GM12878 (cell line): ENCODE measurements at regions not wholly inside any gene's neighbourhood (a gene's known extent, or its start where the extent isn't known, plus 50 kb on each side); places are given as distances from the start of the nearest gene placed in this dataset.

Source experiments
- ATAC-seq: fragments of 200-7000 bp; cut with Tn5 transposase; 3 replicates; pipeline ENCODE4 v1.9.1; 2020; ENCODE audit warnings: mild to moderate bottlenecking, moderate library complexity
- BruUV-seq: library from RNA; stranded (reverse); fragments of 400-500 nt; replicated peaks from 2 replicates; lab custom pipeline; 2021; lab: Mats Ljungman, UMichigan
- CTCF ChIA-PET: fragments of 300-600 bp; sonication (Branson Sonifier 250); formaldehyde crosslinking; extraction: SDS; loops from one replicate; lab custom pipeline; 2021; ENCODE audit warnings: inconsistent platforms; lab: Yijun Ruan, JAX
- POLR2A ChIA-PET: fragments of 350-600 bp; formaldehyde crosslinking; extraction: SDS; loops from one replicate; lab custom pipeline; 2021; ENCODE audit warnings: inconsistent platforms; lab: Charles Lee
- RAD21 ChIA-PET: fragments of 300-600 bp; sonication (Branson Sonifier 250); formaldehyde crosslinking; loops from one replicate; lab custom pipeline; 2023; ENCODE audit warnings: antibody characterized with exemption; ENCODE audit not compliant: unreplicated experiment; lab: Charles Lee
- SMC1A ChIA-PET: fragments of 300-600 bp; sonication (Branson Sonifier 250); formaldehyde crosslinking; loops from one replicate; lab custom pipeline; 2023; ENCODE audit not compliant: unreplicated experiment, uncharacterized antibody; lab: Charles Lee
- DNase-seq: peaks from one replicate; pipeline ENCODE4 v3.0.0-alpha.2; 2011; ENCODE audit warnings: low read depth, low spot score
- FAIRE-seq: peaks from 3 replicates; lab custom pipeline; 2011; peaks lifted over from hg19 to GRCh38; lab: Jason Lieb, UNC
- H2AFZ ChIP-seq: 2 replicates; pipeline ENCODE4 v1.6.0; 2011; ENCODE audit warnings: low read depth, low read length, control low read depth; ENCODE audit not compliant: control insufficient read depth
- H3K27ac ChIP-seq: 2 replicates; pipeline ENCODE4 v1.5.1; 2011; ENCODE audit warnings: control low read depth; ENCODE audit not compliant: control insufficient read depth, insufficient read depth
- H3K27me3 ChIP-seq, 2 experiments: replicated peaks in 1 of 2; 2 replicates each; pipeline versions ENCODE4 v1.6.0 to v1.6.1; 2011; ENCODE audit warnings: low read length in 1 of 2; ENCODE audit not compliant: control insufficient read depth in 2 of 2, insufficient read depth in 2 of 2
- H3K36me3 ChIP-seq, 2 experiments: 2 replicates each; pipeline ENCODE4 v1.5.1; 2011; ENCODE audit warnings: low read length in 1 of 2; ENCODE audit not compliant: control insufficient read depth in 2 of 2, insufficient read depth in 2 of 2
- H3K4me1 ChIP-seq: 2 replicates; pipeline ENCODE4 v1.6.1; 2011; ENCODE audit warnings: mild to moderate bottlenecking, low read length, moderate library complexity, mixed read lengths; ENCODE audit not compliant: control insufficient read depth, insufficient read depth
- H3K4me2 ChIP-seq: 2 replicates; pipeline ENCODE4 v1.6.0; 2011; ENCODE audit warnings: control low read depth; ENCODE audit not compliant: control insufficient read depth, insufficient read depth
- H3K4me3 ChIP-seq: fragments of 200-600 bp; sonication (generic); 2 replicates; pipeline ENCODE4 v1.5.1; 2016
- H3K79me2 ChIP-seq: 2 replicates; pipeline ENCODE4 v1.6.0; 2011; ENCODE audit warnings: low read length; ENCODE audit not compliant: control insufficient read depth, insufficient read depth
- H3K9ac ChIP-seq: 2 replicates; pipeline ENCODE4 v1.8.0; 2011; ENCODE audit warnings: low read length, control low read depth, mixed read lengths; ENCODE audit not compliant: control insufficient read depth, insufficient read depth
- H3K9me3 ChIP-seq: replicated peaks from 3 replicates; pipeline ENCODE4 v1.5.1; 2011; ENCODE audit warnings: mild to moderate bottlenecking, low read length; ENCODE audit not compliant: control insufficient read depth, insufficient read depth
- H4K20me1 ChIP-seq: 2 replicates; pipeline ENCODE4 v1.6.0; 2011; ENCODE audit not compliant: control insufficient read depth, insufficient read depth
- ATF2 ChIP-seq: IDR thresholded peaks from 2 replicates; pipeline ENCODE4 v1.6.1; 2012; ENCODE audit warnings: low read length, inconsistent platforms
- BHLHE40 ChIP-seq, 2 experiments: fragments of 450-650 bp in 1 of 2; IDR thresholded peaks; 2 replicates each; pipeline ENCODE4 v1.6.1; 2011 to 2017; ENCODE audit warnings: low read depth in 2 of 2, borderline replicate concordance in 1 of 2, improper control_type of control experiment in 1 of 2, low read length in 1 of 2, mild to moderate bottlenecking in 1 of 2
- FOXM1 ChIP-seq: IDR thresholded peaks from 2 replicates; pipeline ENCODE4 v1.6.1; 2012; ENCODE audit warnings: low read depth, mild to moderate bottlenecking, inconsistent platforms, low read length, moderate library complexity
- IKZF1 ChIP-seq: fragments of 450-650 bp; conservative IDR thresholded peaks from 2 replicates; pipeline ENCODE4 v1.6.1; 2017; ENCODE audit warnings: antibody characterized with exemption, mild to moderate bottlenecking
- KLF5 ChIP-seq: fragments of 450-650 bp; IDR thresholded peaks from 2 replicates; pipeline ENCODE4 v1.6.1; 2014; ENCODE audit warnings: mild to moderate bottlenecking; ENCODE audit not compliant: partially characterized antibody
- NFXL1 ChIP-seq: fragments of 450-650 bp; IDR thresholded peaks from 2 replicates; pipeline ENCODE4 v1.6.1; 2017; ENCODE audit warnings: antibody characterized with exemption, mild to moderate bottlenecking, borderline replicate concordance
- POU2F2 ChIP-seq: IDR thresholded peaks from 3 replicates; pipeline ENCODE4 v1.6.1; 2011; ENCODE audit warnings: low read depth, mild to moderate bottlenecking, low read length, borderline replicate concordance
- RB1 ChIP-seq: fragments of 450-650 bp; formaldehyde crosslinking; IDR thresholded peaks from 2 replicates; pipeline ENCODE4 v1.6.1; 2017; ENCODE audit warnings: mild to moderate bottlenecking, borderline replicate concordance
- RCOR1 ChIP-seq: conservative IDR thresholded peaks from 2 replicates; pipeline ENCODE4 v1.6.1; 2012; ENCODE audit warnings: low read depth, low read length, improper control_type of control experiment
- SIX5 ChIP-seq: IDR thresholded peaks from 2 replicates; pipeline ENCODE4 v1.6.1; 2011; ENCODE audit warnings: mild to moderate bottlenecking, low read depth, low read length, moderate library complexity; ENCODE audit not compliant: severe bottlenecking
- WRNIP1 ChIP-seq: IDR thresholded peaks from 2 replicates; pipeline ENCODE4 v1.6.1; 2011; ENCODE audit warnings: low read depth, low read length, improper control_type of control experiment, borderline replicate concordance
- ZSCAN29 ChIP-seq: fragments of 450-650 bp; IDR thresholded peaks from 2 replicates; pipeline ENCODE4 v1.6.1; 2017; ENCODE audit warnings: mild to moderate bottlenecking, moderate library complexity
- WGBS: methylation state at CpG from one replicate; pipeline ENCODE4 v1.1.6; 2016; ENCODE audit warnings: low lambda C conversion rate; ENCODE audit not compliant: insufficient replicate concordance, insufficient coverage; ENCODE audit errors: missing lambda C conversion rate; 5-methylcytosine and 5-hydroxymethylcytosine counted together
- in situ Hi-C: fragments of 300-500 bp; cut with MboI; formaldehyde crosslinking; loops from 9 replicates; pipeline ENCODE4 v1.14.3; 2018; ENCODE audit warnings: mixed read lengths
- intact Hi-C: fragments of 100-400 bp; cut with micrococcal nuclease; formaldehyde crosslinking; loops from one replicate; pipeline ENCODE4 v1.14.2; 2022; ENCODE audit not compliant: unreplicated experiment

- no peak for TF ChIP-seq FOXM1
- no peak for TF ChIP-seq ZSCAN29
- no peak for TF ChIP-seq RB1
- no peak for TF ChIP-seq IKZF1
- TF ChIP-seq WRNIP1, result no peak
These were observed 116.0 kb downstream of the GPR63 start (continued) for GRCh38 chr6:96721227-96721626.

GRCh38 chr6:96716221-96716620, 121.1 kb downstream of the GPR63 start:
- ChIA-PET SMC1A (interaction anchor here (1.0 to 2.0 kb wide), 6 partner anchors 9 to 171 kb away, joined by 3 to 5 read pairs (median 4); no protein-coding TSS in a partner anchor), POLR2A (no interaction called here)
- H3K4me3 ChIP-seq, result no peak overlapping the region

More at GRCh38 chr6:96716221-96716620, 121.1 kb downstream of the GPR63 start:
- RAD21 ChIA-PET, result no interaction called here
- H3K4me1 ChIP-seq, result no peaks in the 10 kb centered on the region
- TF ChIP-seq BHLHE40 (IDR thresholded peaks at IDR 0.05; ENCODE audit: borderline replicate concordance in 1 of 2, low read depth in 2 of 2, low read length in 1 of 2) (peak in 1 of 2 experiments; percentile 29; a peak in 1 of 4 replicates), KLF5 (no peak), NFXL1 (no peak), SIX5 (no peak), RCOR1 (no peak), POU2F2 (no peak), ATF2 (no peak)
- TF ChIP-seq, all 136 proteins: peak for 1
- H3K9ac ChIP-seq, result no peak overlapping the region
- ATAC-seq (no peak), DNase-seq (no peak), FAIRE-seq (no peak)
- no peak overlapping the region for H2AFZ ChIP-seq
- H3K9me3 ChIP-seq, result no peaks in the 10 kb centered on the region
- H4K20me1 ChIP-seq, result no peaks in the 10 kb centered on the region
- intact Hi-C loops (no loop called here), in situ Hi-C loops (no loop called here)
- BruUV-seq, result no TSS peak
- 14% methylated on average over 4 of the region's 4 CpGs for WGBS
- no peaks in the 10 kb centered on the region; a peak in 1 of 4 replicates for H3K27me3 ChIP-seq
- no peaks in the 10 kb centered on the region for H3K79me2 ChIP-seq
- no peak overlapping the region for H3K4me2 ChIP-seq
- H3K36me3 ChIP-seq, result no peaks in the 10 kb centered on the region
- CTCF ChIA-PET, result no interaction called here
- H3K27ac ChIP-seq, result no peak overlapping the region
